ENCODE measurements at regions not wholly inside any gene's neighbourhood (a gene's known extent, or its start where the extent isn't known, plus 50 kb on each side); places are given as distances from the start of the nearest gene placed in this dataset.

DNA sequence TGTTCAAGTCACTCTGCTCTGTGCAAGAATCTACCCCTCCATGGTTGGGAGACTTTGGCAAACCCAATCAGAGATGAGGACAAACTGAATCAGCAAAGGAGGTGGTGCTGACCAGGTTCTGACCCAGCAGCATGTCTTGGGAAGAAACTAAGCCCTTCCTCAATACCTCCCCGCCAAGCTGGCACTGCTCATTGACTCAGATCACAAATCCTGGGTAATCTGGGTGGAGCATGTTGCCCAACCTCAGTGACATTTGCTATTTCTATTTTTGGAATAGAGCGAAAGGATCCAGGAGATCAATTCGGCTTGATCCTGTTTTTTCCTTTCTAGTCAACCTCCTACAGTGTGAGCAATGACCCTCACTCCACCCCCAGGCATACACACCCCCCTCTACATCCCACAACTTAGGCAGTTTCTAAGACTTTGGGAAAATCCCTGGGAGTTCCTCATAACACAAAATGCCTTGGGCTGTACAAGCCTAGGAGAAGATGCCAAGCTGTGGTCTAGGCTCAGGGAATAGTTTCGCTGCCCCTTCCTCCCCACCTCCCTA, 166.8 kb upstream of the KCNJ6 start:
- H3K79me2 ChIP-seq (ENCODE audit: insufficient read depth, low read depth, low read length), result no peaks in the 10 kb centered on the region
- no peak for TF ChIP-seq EZH2phosphoT487 (IDR thresholded peaks at IDR 0.05; ENCODE audit: borderline replicate concordance, low read depth, low read length)
- TF ChIP-seq, protein P1, sequence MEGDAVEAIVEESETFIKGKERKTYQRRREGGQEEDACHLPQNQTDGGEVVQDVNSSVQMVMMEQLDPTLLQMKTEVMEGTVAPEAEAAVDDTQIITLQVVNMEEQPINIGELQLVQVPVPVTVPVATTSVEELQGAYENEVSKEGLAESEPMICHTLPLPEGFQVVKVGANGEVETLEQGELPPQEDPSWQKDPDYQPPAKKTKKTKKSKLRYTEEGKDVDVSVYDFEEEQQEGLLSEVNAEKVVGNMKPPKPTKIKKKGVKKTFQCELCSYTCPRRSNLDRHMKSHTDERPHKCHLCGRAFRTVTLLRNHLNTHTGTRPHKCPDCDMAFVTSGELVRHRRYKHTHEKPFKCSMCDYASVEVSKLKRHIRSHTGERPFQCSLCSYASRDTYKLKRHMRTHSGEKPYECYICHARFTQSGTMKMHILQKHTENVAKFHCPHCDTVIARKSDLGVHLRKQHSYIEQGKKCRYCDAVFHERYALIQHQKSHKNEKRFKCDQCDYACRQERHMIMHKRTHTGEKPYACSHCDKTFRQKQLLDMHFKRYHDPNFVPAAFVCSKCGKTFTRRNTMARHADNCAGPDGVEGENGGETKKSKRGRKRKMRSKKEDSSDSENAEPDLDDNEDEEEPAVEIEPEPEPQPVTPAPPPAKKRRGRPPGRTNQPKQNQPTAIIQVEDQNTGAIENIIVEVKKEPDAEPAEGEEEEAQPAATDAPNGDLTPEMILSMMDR (conservative IDR thresholded peaks at IDR 0.05; ENCODE audit: low read length), result no peak
- no peaks in the 10 kb centered on the region for H3K9me2 ChIP-seq (ENCODE audit: insufficient read depth, low read length)
- H4K20me1 ChIP-seq (ENCODE audit: insufficient read depth, low read length), result no peaks in the 10 kb centered on the region
- H3K9me3 ChIP-seq (ENCODE audit: low read length), result no peaks in the 10 kb centered on the region
- no peak overlapping the region for H2AFZ ChIP-seq (ENCODE audit: low read length)
- ChIA-PET CTCF (ENCODE audit: unreplicated experiment) (no interaction called here), POLR2A (no interaction called here)
- H3K4me1 ChIP-seq (ENCODE audit: insufficient read depth, low read length, poor library complexity, severe bottlenecking), result no peaks in the 10 kb centered on the region
- H3K4me2 ChIP-seq (ENCODE audit: low read length), result no peak overlapping the region
- intact Hi-C loops (cut with micrococcal nuclease; ENCODE audit: unreplicated experiment), result no loop called here
- H3K36me3 ChIP-seq (ENCODE audit: insufficient read depth, low read length), result no peaks in the 10 kb centered on the region
- DNase-seq (ENCODE audit: low spot score), result no peak
- no peak overlapping the region for H3K4me3 ChIP-seq (ENCODE audit: low read depth, low read length, poor library complexity, severe bottlenecking)
- BruUV-seq (replicated peaks), result no TSS peak
- no peak overlapping the region for H3K27ac ChIP-seq (ENCODE audit: low read depth, low read length, poor library complexity, severe bottlenecking)

DNA sequence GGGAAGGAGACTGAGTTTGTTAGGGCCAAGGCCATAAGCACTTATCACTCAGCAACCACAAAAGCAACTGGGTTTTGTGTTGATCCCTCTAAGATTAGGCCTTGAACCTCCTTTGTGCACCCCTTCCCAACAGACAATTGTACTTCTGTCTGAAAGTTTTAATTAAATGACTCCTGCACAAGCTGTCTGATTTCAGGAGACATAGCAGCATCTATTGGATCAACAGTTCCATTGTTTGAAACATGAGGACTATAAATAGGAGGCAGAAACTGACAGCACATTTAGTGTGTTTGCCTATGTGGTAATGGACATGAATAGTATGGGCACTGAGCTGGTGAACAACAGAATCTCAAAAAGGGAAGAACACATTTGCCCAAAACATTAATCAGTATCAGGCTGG, 167.3 kb upstream of the KCNJ6 start:
- H3K4me2 ChIP-seq (ENCODE audit: low read length), result no peak overlapping the region
- no peaks in the 10 kb centered on the region for H4K20me1 ChIP-seq (ENCODE audit: insufficient read depth, low read length)
- BruUV-seq (replicated peaks), result no TSS peak
- TF ChIP-seq, protein P1 (conservative IDR thresholded peaks at IDR 0.05; ENCODE audit: low read length), result no peak
- TF ChIP-seq EZH2phosphoT487 (IDR thresholded peaks at IDR 0.05; ENCODE audit: borderline replicate concordance, low read depth, low read length), result no peak
- ChIA-PET CTCF (ENCODE audit: unreplicated experiment) (no interaction called here), POLR2A (no interaction called here)
- H3K27ac ChIP-seq (ENCODE audit: low read depth, low read length, poor library complexity, severe bottlenecking), result no peak overlapping the region
- no peaks in the 10 kb centered on the region for H3K36me3 ChIP-seq (ENCODE audit: insufficient read depth, low read length)
- no peak overlapping the region for H2AFZ ChIP-seq (ENCODE audit: low read length)
- H3K4me3 ChIP-seq (ENCODE audit: low read depth, low read length, poor library complexity, severe bottlenecking), result no peak overlapping the region
- no peaks in the 10 kb centered on the region for H3K9me3 ChIP-seq (ENCODE audit: low read length)
- H3K4me1 ChIP-seq (ENCODE audit: insufficient read depth, low read length, poor library complexity, severe bottlenecking), result no peaks in the 10 kb centered on the region
- H3K9me2 ChIP-seq (ENCODE audit: insufficient read depth, low read length), result no peaks in the 10 kb centered on the region
- intact Hi-C loops (cut with micrococcal nuclease; ENCODE audit: unreplicated experiment), result no loop called here
- H3K79me2 ChIP-seq (ENCODE audit: insufficient read depth, low read depth, low read length), result no peaks in the 10 kb centered on the region
- DNase-seq (ENCODE audit: low spot score), result no peak

DNA sequence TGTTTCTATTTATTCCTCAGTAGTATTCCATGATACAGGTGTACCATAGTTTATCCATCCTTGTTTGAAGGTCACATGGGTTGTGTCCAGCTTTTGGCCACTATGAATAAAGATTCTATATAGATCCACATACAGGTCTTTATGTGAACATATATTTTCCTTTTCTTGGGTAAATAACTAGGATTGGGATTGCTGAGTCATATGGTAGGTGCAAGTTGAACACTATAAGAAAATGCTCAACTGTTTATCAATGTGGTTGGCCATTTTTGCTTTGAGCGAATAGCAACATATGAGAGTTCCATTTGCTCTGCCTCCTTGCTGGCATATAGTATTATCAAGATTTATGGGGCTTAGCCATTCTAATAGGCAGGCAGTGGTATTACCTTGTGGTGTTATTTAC, 170.2 kb upstream of the KCNJ15 start:
- H3K36me3 ChIP-seq (ENCODE audit: insufficient read depth, low read length), result no peaks in the 10 kb centered on the region
- no peaks in the 10 kb centered on the region for H4K20me1 ChIP-seq (ENCODE audit: insufficient read depth, low read length)
- BruUV-seq (replicated peaks), result no TSS peak
- no peaks in the 10 kb centered on the region for H3K4me1 ChIP-seq (ENCODE audit: insufficient read depth, low read length, poor library complexity, severe bottlenecking)
- no peaks in the 10 kb centered on the region for H3K9me2 ChIP-seq (ENCODE audit: insufficient read depth, low read length)
- H3K9me3 ChIP-seq (ENCODE audit: low read length), result no peaks in the 10 kb centered on the region
- no peak for DNase-seq (ENCODE audit: low spot score)
- no peak overlapping the region for H2AFZ ChIP-seq (ENCODE audit: low read length)
- POLR2A ChIA-PET, result no interaction called here
- H3K79me2 ChIP-seq (ENCODE audit: insufficient read depth, low read depth, low read length), result no peaks in the 10 kb centered on the region
- intact Hi-C loops (cut with micrococcal nuclease; ENCODE audit: unreplicated experiment), result no loop called here
- H3K27ac ChIP-seq (ENCODE audit: low read depth, low read length, poor library complexity, severe bottlenecking), result no peak overlapping the region
- no peak overlapping the region for H3K4me3 ChIP-seq (ENCODE audit: low read depth, low read length, poor library complexity, severe bottlenecking)
- TF ChIP-seq EZH2phosphoT487 (IDR thresholded peaks at IDR 0.05; ENCODE audit: borderline replicate concordance, low read depth, low read length), result no peak
- TF ChIP-seq, protein P1 (conservative IDR thresholded peaks at IDR 0.05; ENCODE audit: low read length), result no peak
- no peak overlapping the region for H3K4me2 ChIP-seq (ENCODE audit: low read length)
- CTCF ChIA-PET (ENCODE audit: unreplicated experiment), result no interaction called here

All from OCI-LY7 (cell line).